MM.1S (cell line): ENCODE measurements at regions not wholly inside any gene's neighbourhood (a gene's known extent, or its start where the extent isn't known, plus 50 kb on each side); places are given as distances from the start of the nearest gene placed in this dataset.

Experiments
- EZH2 ChIP-seq: fragments of 300-600 bp; sonication (generic); optimal IDR thresholded peaks from 2 replicates; pipeline ENCODE3; 2017; ENCODE audit warnings: low read depth, mild to moderate bottlenecking, antibody characterized with exemption, low read length, mixed read lengths
- TF ChIP-seq, protein P1 (sequence below): fragments of 300-600 bp; sonication (generic); IDR thresholded peaks from 2 replicates; pipeline ENCODE4 v1.5.1; 2016; ENCODE audit warnings: antibody characterized with exemption, low read length, mixed read lengths

DNA sequence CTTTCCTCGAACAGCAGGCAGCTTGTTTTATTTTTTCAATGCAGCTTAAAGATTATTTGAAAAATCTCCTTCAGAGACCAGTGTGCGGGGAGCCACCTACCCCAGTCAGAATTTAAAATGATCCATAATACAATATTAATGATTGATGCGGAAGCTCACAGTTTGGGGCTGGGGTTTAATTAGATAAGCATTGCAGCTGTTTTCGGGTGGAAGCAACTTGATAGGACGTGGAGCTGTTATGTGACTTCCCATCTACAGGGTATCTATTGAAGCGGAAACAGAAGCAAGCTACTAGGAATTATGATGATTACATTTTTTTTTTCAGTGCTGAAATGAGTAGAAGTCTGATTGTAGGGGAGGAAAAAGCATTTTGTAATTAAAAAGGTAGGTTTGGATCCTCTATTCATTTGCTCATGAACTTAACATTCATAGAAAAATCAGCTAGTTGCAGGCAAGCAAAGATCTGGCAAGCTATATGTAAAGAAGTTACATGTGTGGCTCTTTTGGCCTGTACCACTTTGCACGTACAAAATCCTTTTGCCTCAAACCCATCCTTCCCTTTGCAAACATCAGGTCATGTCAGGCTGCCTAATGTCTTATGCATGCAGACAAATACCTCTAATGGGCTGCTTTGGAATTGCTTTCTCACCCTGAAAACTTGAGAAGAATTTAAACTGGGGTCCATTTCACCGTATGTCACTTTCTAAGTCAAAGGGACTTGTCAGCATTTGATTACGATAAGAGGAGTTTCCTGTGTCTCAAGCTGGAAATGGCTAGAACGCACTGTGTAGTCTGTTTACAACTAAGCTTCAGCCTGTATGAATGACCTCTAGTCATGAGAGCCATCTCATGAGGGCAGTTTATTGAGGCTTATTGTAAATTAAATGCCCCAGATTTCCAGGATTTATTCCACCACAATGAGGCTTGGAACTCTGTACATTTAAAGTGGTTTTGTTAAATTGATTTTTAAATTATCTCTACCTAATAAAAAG lies 267.1 kb upstream of the TMTC4 start:
- TF ChIP-seq, protein P1, sequence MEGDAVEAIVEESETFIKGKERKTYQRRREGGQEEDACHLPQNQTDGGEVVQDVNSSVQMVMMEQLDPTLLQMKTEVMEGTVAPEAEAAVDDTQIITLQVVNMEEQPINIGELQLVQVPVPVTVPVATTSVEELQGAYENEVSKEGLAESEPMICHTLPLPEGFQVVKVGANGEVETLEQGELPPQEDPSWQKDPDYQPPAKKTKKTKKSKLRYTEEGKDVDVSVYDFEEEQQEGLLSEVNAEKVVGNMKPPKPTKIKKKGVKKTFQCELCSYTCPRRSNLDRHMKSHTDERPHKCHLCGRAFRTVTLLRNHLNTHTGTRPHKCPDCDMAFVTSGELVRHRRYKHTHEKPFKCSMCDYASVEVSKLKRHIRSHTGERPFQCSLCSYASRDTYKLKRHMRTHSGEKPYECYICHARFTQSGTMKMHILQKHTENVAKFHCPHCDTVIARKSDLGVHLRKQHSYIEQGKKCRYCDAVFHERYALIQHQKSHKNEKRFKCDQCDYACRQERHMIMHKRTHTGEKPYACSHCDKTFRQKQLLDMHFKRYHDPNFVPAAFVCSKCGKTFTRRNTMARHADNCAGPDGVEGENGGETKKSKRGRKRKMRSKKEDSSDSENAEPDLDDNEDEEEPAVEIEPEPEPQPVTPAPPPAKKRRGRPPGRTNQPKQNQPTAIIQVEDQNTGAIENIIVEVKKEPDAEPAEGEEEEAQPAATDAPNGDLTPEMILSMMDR, result no peak
- TF ChIP-seq EZH2, result no peak
